DND-41 (cell line): ENCODE measurements at regions not wholly inside any gene's neighbourhood (a gene's known extent, or its start where the extent isn't known, plus 50 kb on each side); places are given as distances from the start of the nearest gene placed in this dataset.

Experiments
- ATAC-seq: fragments of 200-7000 bp; cut with Tn5 transposase; 3 replicates; pipeline ENCODE4 v1.9.1; 2021; ENCODE audit warnings: low read depth; ENCODE audit not compliant: insufficient read depth
- DNase-seq: peaks from one replicate; pipeline ENCODE4 v3.0.0-alpha.2; 2020
- H2AFZ ChIP-seq: 2 replicates; pipeline ENCODE4 v1.6.0; 2012; ENCODE audit warnings: low read depth, low read length
- H3K27ac ChIP-seq: 2 replicates; pipeline ENCODE4 v1.5.1; 2012; ENCODE audit warnings: low read length, inconsistent platforms
- H3K27me3 ChIP-seq: fragments of 200-600 bp; sonication (generic); 2 replicates; pipeline ENCODE4 v1.6.0; 2012; ENCODE audit warnings: low read length, mild to moderate bottlenecking, inconsistent platforms; ENCODE audit not compliant: insufficient read depth, poor library complexity
- H3K36me3 ChIP-seq: 2 replicates; pipeline ENCODE4 v1.5.1; 2012; ENCODE audit warnings: low read length, inconsistent platforms; ENCODE audit not compliant: insufficient read depth
- H3K4me1 ChIP-seq: 2 replicates; pipeline ENCODE4 v1.5.1; 2012; ENCODE audit warnings: mild to moderate bottlenecking, low read length; ENCODE audit not compliant: insufficient read depth
- H3K4me2 ChIP-seq: 2 replicates; pipeline ENCODE4 v1.6.0; 2012; ENCODE audit warnings: mild to moderate bottlenecking, moderate library complexity, low read length, inconsistent platforms; ENCODE audit not compliant: insufficient read depth
- H3K4me3 ChIP-seq, 2 experiments: fragments of 200-600 bp in 1 of 2; shearing (Covaris generic) in 1 of 2; 2 replicates each; pipeline ENCODE4 v1.5.1; 2012 to 2016; ENCODE audit warnings: inconsistent platforms in 2 of 2, low read length in 2 of 2, mild to moderate bottlenecking in 2 of 2, low read depth in 1 of 2, moderate library complexity in 1 of 2
- H3K79me2 ChIP-seq: 2 replicates; pipeline ENCODE4 v1.6.0; 2012; ENCODE audit warnings: low read length, inconsistent platforms; ENCODE audit not compliant: insufficient read depth
- H3K9ac ChIP-seq: 2 replicates; pipeline ENCODE4 v1.6.0; 2012; ENCODE audit warnings: low read depth, mild to moderate bottlenecking, inconsistent platforms, low read length, moderate library complexity
- H3K9me3 ChIP-seq: 2 replicates; pipeline ENCODE4 v1.5.1; 2012; ENCODE audit warnings: low read length, moderate library complexity, mild to moderate bottlenecking, inconsistent platforms; ENCODE audit not compliant: insufficient read depth, severe bottlenecking
- H4K20me1 ChIP-seq: 2 replicates; pipeline ENCODE4 v1.6.0; 2012; ENCODE audit warnings: low read length; ENCODE audit not compliant: insufficient read depth
- CTCF ChIP-seq: IDR thresholded peaks from 2 replicates; pipeline ENCODE4 v1.5.1; 2012; ENCODE audit warnings: borderline replicate concordance, low read length, moderate library complexity, mild to moderate bottlenecking; ENCODE audit not compliant: poor library complexity, severe bottlenecking; ENCODE audit errors: extremely low read depth
- EZH2 ChIP-seq: IDR thresholded peaks from 3 replicates; pipeline ENCODE4 v1.6.1; 2012; ENCODE audit warnings: borderline replicate concordance, low read depth, mild to moderate bottlenecking, moderate library complexity, low read length, inconsistent platforms; ENCODE audit not compliant: severe bottlenecking

GRCh38 chr16:54525104-54525503 is 238.5 kb upstream of the IRX3 start:
- H3K9ac ChIP-seq = no peak overlapping the region
- DNase-seq = no peak
- no peak overlapping the region for H3K4me2 ChIP-seq
- no peak for ATAC-seq
- TF ChIP-seq CTCF (no peak), EZH2 (no peak)
- H2AFZ ChIP-seq = no peak overlapping the region
- H3K9me3 ChIP-seq = peaks cover 3% of the 10 kb centered on the region
- H4K20me1 ChIP-seq = no peaks in the 10 kb centered on the region
- no peaks in the 10 kb centered on the region for H3K27me3 ChIP-seq
- H3K36me3 ChIP-seq = no peaks in the 10 kb centered on the region
- no peak overlapping the region for H3K4me3 ChIP-seq
- H3K27ac ChIP-seq = no peak overlapping the region
- no peaks in the 10 kb centered on the region for H3K79me2 ChIP-seq
- no peaks in the 10 kb centered on the region for H3K4me1 ChIP-seq

GRCh38 chr16:54522584-54522983 is 236.0 kb upstream of the IRX3 start:
- H4K20me1 ChIP-seq = no peaks in the 10 kb centered on the region
- no peak for DNase-seq
- TF ChIP-seq CTCF (no peak), EZH2 (no peak)
- no peak overlapping the region for H3K9ac ChIP-seq
- H3K4me1 ChIP-seq = no peaks in the 10 kb centered on the region
- no peaks in the 10 kb centered on the region for H3K27me3 ChIP-seq
- no peak for ATAC-seq
- peaks cover 3% of the 10 kb centered on the region for H3K9me3 ChIP-seq
- no peak overlapping the region for H3K4me3 ChIP-seq
- no peak overlapping the region for H2AFZ ChIP-seq
- no peak overlapping the region for H3K4me2 ChIP-seq
- H3K27ac ChIP-seq = no peak overlapping the region
- no peaks in the 10 kb centered on the region for H3K36me3 ChIP-seq
- H3K79me2 ChIP-seq = no peaks in the 10 kb centered on the region

GRCh38 chr16:54521327-54521726 is 234.7 kb upstream of the IRX3 start:
- H3K4me3 ChIP-seq = no peak overlapping the region
- no peaks in the 10 kb centered on the region for H4K20me1 ChIP-seq
- H3K79me2 ChIP-seq = no peaks in the 10 kb centered on the region
- no peak overlapping the region for H2AFZ ChIP-seq
- no peak overlapping the region for H3K4me2 ChIP-seq
- TF ChIP-seq CTCF (no peak), EZH2 (no peak)
- no peak overlapping the region for H3K9ac ChIP-seq
- H3K27me3 ChIP-seq = no peaks in the 10 kb centered on the region
- H3K9me3 ChIP-seq = peaks cover 3% of the 10 kb centered on the region
- no peaks in the 10 kb centered on the region for H3K36me3 ChIP-seq
- no peak for ATAC-seq
- H3K27ac ChIP-seq = no peak overlapping the region
- no peak for DNase-seq
- no peaks in the 10 kb centered on the region for H3K4me1 ChIP-seq

- Histone ChIP-seq H3K9ac (no peak overlapping the region), H3K27ac (no peak overlapping the region), H3K36me3 (no peaks in the 10 kb centered on the region), H3K27me3 (no peaks in the 10 kb centered on the region), H3K4me3 (no peak overlapping the region), H4K20me1 (no peaks in the 10 kb centered on the region), H2AFZ (no peak overlapping the region), H3K4me2 (no peak overlapping the region), H3K79me2 (no peaks in the 10 kb centered on the region), H3K9me3 (no peaks in the 10 kb centered on the region), H3K4me1 (no peaks in the 10 kb centered on the region)
- no peak for TF ChIP-seq CTCF
- TF ChIP-seq EZH2 = no peak
- DNase-seq (no peak), ATAC-seq (no peak)
These were observed 232.6 kb upstream of the IRX3 start for GRCh38 chr16:54519161-54519695.
